ENCODE measurements at regions not wholly inside any gene's neighbourhood (a gene's known extent, or its start where the extent isn't known, plus 50 kb on each side); places are given as distances from the start of the nearest gene placed in this dataset.

DNA sequence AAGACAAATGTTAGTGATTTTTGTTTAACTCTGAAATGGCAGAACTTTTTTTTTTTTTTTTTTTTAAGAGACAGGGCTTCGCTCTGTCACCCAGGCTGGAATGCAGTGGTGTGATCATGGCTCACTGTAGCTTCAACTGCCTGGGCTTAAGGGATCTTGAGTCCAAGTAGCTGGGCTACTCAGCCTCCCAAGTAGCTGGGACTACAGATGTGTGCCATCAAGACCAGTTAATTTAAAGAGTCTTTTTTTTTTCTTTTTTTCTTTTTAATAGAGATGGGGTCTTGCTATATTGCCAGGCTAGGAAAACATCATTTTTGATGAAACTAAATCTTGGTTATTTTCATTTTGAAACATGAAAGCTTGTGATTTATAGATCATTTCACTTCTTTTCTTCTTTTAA lies 91.6 kb upstream of the PTCH1 start:
- no peak for TF ChIP-seq TAF1 (IDR thresholded peaks at IDR 0.05; ENCODE audit: borderline replicate concordance, insufficient read depth, low read length)
- TF ChIP-seq POLR2AphosphoS5 (IDR thresholded peaks at IDR 0.05; ENCODE audit: low read depth, low read length), result no peak
- no peak for TF ChIP-seq SIN3A (IDR thresholded peaks at IDR 0.05; ENCODE audit: borderline replicate concordance, insufficient read depth, low read length)
- TF ChIP-seq, protein P1, sequence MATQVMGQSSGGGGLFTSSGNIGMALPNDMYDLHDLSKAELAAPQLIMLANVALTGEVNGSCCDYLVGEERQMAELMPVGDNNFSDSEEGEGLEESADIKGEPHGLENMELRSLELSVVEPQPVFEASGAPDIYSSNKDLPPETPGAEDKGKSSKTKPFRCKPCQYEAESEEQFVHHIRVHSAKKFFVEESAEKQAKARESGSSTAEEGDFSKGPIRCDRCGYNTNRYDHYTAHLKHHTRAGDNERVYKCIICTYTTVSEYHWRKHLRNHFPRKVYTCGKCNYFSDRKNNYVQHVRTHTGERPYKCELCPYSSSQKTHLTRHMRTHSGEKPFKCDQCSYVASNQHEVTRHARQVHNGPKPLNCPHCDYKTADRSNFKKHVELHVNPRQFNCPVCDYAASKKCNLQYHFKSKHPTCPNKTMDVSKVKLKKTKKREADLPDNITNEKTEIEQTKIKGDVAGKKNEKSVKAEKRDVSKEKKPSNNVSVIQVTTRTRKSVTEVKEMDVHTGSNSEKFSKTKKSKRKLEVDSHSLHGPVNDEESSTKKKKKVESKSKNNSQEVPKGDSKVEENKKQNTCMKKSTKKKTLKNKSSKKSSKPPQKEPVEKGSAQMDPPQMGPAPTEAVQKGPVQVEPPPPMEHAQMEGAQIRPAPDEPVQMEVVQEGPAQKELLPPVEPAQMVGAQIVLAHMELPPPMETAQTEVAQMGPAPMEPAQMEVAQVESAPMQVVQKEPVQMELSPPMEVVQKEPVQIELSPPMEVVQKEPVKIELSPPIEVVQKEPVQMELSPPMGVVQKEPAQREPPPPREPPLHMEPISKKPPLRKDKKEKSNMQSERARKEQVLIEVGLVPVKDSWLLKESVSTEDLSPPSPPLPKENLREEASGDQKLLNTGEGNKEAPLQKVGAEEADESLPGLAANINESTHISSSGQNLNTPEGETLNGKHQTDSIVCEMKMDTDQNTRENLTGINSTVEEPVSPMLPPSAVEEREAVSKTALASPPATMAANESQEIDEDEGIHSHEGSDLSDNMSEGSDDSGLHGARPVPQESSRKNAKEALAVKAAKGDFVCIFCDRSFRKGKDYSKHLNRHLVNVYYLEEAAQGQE (IDR thresholded peaks at IDR 0.05; ENCODE audit: insufficient read depth in 1 of 2, low read depth in 2 of 2, low read length in 2 of 2), result no peak
- no peak for TF ChIP-seq FOXP2 (optimal IDR thresholded peaks at IDR 0.05; ENCODE audit: borderline replicate concordance, extremely low read depth, extremely low read length, insufficient read depth)

Data from PFSK-1 (cell line).